ENCODE measurements at regions not wholly inside any gene's neighbourhood (a gene's known extent, or its start where the extent isn't known, plus 50 kb on each side); places are given as distances from the start of the nearest gene placed in this dataset.

- peak overlapping the region; percentile 53 for H3K4me3 ChIP-seq (ENCODE audit: low read depth, low read length)
- no peak for TF ChIP-seq CTCF (conservative IDR thresholded peaks at IDR 0.05; ENCODE audit: low read depth, low read length)
- DNase-seq (ENCODE audit: low read depth) = peak; percentile 29
Observed at GRCh38 chr2:199581935-199582360, 124.2 kb upstream of the SATB2 start.

- H3K4me3 ChIP-seq (ENCODE audit: low read depth, low read length) = peak overlapping the region; percentile 53
- no peak for DNase-seq (ENCODE audit: low read depth)
- TF ChIP-seq CTCF (conservative IDR thresholded peaks at IDR 0.05; ENCODE audit: low read depth, low read length) = no peak
Observed at GRCh38 chr2:199581408-199581807, 123.7 kb upstream of the SATB2 start.

GRCh38 chr2:199575416-199575815 lies 117.7 kb upstream of the SATB2 start:
- DNase-seq (ENCODE audit: low read depth) = no peak
- H3K4me3 ChIP-seq (ENCODE audit: low read depth, low read length) = no peak overlapping the region
- TF ChIP-seq CTCF (conservative IDR thresholded peaks at IDR 0.05; ENCODE audit: low read depth, low read length) = no peak

- no peak overlapping the region for H3K4me3 ChIP-seq (ENCODE audit: low read depth, low read length)
- DNase-seq (ENCODE audit: low read depth) = no peak
- no peak for TF ChIP-seq CTCF (conservative IDR thresholded peaks at IDR 0.05; ENCODE audit: low read depth, low read length)
Observed at GRCh38 chr2:199572571-199572970, 114.8 kb upstream of the SATB2 start.

GRCh38 chr2:199570934-199571333 lies 113.2 kb upstream of the SATB2 start:
- no peak for TF ChIP-seq CTCF (conservative IDR thresholded peaks at IDR 0.05; ENCODE audit: low read depth, low read length)
- no peak for DNase-seq (ENCODE audit: low read depth)
- no peak overlapping the region for H3K4me3 ChIP-seq (ENCODE audit: low read depth, low read length)

- DNase-seq (ENCODE audit: low read depth) = no peak
- no peak overlapping the region for H3K4me3 ChIP-seq (ENCODE audit: low read depth, low read length)
- TF ChIP-seq CTCF (conservative IDR thresholded peaks at IDR 0.05; ENCODE audit: low read depth, low read length) = no peak
Observed at GRCh38 chr2:199569336-199569735, 111.6 kb upstream of the SATB2 start.

GRCh38 chr2:199558156-199558555 lies 100.4 kb upstream of the SATB2 start:
- H3K4me3 ChIP-seq (ENCODE audit: low read depth, low read length) = no peak overlapping the region
- TF ChIP-seq CTCF (conservative IDR thresholded peaks at IDR 0.05; ENCODE audit: low read depth, low read length) = no peak
- DNase-seq (ENCODE audit: low read depth) = no peak
